GM12801 (cell line): ENCODE measurements at regions not wholly inside any gene's neighbourhood (a gene's known extent, or its start where the extent isn't known, plus 50 kb on each side); places are given as distances from the start of the nearest gene placed in this dataset.

Experiments used
- CTCF ChIP-seq: IDR thresholded peaks from one replicate; pipeline ENCODE4 v1.5.1; 2011; ENCODE audit warnings: control low read depth; ENCODE audit not compliant: insufficient read length; ENCODE audit errors: extremely low read depth

DNA sequence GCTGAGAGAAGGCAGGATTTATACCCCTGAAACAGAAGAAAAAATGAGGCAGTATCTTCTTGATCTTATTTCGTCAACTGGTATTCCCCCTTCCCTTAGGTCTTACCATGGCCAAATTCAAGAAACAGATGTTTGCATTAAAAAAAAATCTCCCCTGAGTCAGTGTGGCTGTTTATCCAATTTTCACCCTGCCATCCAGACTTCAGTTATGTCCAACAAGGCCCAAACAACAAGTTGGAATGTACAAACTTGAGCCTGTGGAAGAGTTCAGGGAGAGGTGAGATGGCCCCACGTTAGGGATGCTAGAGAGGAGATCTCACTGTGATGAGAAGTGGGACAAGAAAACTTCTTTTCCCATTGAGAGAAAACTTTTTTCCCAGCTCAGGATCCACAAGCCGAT is 147.2 kb upstream of the PROX1 start:
- TF ChIP-seq CTCF: no peak

DNA sequence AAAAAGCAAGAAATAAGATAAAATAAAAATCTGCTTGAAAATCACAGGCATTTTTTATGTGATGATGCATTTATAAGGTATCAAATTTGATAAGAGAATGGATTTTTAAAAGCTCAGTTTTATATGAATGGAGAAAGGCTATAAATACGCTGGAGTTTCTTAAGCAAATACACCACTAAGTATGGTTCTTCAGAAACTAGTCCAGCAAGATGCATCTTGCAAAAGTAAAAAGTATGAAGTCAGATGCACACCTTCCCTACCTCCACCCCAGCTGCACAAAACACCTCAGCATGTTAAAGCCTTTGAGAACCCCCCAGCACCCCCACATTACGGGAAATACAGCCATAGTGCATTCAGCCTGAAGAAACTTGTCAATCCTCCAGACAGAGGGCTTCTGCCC is 143.1 kb upstream of the PROX1 start:
- TF ChIP-seq CTCF: no peak

- TF ChIP-seq CTCF: no peak
These were observed 135.7 kb upstream of the PROX1 start for GRCh38 chr1:213852107-213852506.

DNA sequence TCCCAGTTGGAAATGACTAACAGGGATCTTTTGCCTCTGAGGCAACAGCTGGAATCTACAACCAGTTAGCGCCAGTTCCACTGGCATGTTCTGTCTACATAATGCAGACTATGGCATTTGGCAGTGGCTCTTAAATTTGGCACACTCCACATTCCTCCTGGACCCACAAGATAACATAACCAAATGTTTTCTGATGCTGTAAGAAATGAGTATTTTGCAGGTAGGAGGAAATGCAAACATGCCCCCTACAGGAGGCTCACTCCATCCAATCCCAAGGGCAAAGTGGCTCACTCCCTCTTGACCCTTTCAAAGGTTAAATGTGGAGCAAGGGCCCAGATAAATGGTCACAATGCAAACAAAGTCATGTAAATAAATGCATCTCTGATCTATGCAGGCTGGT is 129.2 kb upstream of the PROX1 start:
- TF ChIP-seq CTCF: no peak

DNA sequence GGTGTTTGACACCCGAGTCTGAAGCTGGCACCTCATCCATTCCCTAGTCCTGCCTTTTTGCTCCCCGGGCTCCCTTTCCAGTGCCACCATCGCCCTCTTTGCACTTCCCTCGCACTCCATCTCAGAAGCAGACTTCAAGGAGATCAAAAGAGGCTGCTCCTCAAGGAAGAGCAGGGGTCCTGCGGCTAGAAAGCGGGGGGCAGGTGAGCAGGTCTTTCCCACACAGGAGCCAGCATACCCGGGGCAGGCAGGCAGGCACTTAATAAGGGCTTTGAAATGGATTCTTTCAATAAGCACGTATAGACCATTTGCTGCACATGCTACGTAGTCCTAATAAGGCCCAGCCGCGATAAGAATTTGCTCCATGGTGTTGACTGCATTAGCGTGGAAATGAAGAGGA is 125.9 kb upstream of the PROX1 start:
- no peak for TF ChIP-seq CTCF

DNA sequence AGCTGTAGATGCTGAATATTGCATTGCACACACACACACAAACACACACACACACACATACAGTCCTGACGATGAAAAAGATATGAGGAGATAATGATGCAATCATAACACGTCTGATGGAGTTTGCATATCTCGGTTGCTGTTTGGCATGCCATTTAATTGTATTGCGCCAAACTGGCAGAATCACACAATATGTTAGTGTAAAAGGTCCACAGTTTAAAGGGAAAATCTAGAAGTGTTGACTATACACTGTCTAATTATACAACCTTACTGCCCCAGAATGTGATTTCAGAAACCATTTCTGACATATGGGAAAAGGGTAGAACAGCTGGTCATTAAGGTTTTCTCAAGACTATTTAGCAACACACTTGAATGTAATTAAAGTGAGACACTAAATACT is 123.7 kb upstream of the PROX1 start:
- no peak for TF ChIP-seq CTCF

DNA sequence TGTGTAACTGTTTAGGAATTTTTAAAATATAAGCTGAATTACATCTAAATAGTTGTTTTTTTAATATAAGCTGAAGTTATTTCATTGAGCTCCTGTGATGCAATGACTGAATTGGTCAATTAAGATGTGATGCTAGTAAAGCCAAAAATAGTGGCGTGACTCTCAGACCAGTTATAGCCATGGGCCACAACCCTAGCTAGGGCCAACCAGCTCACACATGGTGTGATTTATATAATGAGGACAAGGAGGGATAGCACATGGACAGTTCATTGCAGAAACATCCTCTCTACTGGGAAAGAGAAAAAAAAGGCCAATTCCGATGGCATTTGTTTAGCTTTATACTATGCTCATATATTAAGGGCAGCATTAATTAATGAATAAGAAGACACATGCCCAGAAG is 119.3 kb upstream of the PROX1 start:
- TF ChIP-seq CTCF: no peak

- no peak for TF ChIP-seq CTCF
These were observed 116.6 kb upstream of the PROX1 start for GRCh38 chr1:213871179-213871578.
